Right lobe of liver (tissue), 4 donors: ENCODE measurements at regions not wholly inside any gene's neighbourhood (a gene's known extent, or its start where the extent isn't known, plus 50 kb on each side); places are given as distances from the start of the nearest gene placed in this dataset.

Experiments used
- POLR2A ChIP-seq: fragments of 450-650 bp; IDR thresholded peaks from one replicate; pipeline ENCODE4 v1.6.1; 2017; ENCODE audit warnings: antibody characterized with exemption, mild to moderate bottlenecking
- TF ChIP-seq, protein P1 (sequence below), 4 donors: fragments of 200-600 bp in 3 of 4; fragments of 450-650 bp in 1 of 4; IDR thresholded peaks; one replicate each; pipeline versions ENCODE4 v1.5.1 to v1.8.0; 2016 to 2022; ENCODE audit warnings: antibody characterized with exemption in 4 of 4, mild to moderate bottlenecking in 2 of 4
- donor health status: DM: no; HTN: no; CAD: no.
- donor health status: DM: no; HTN: no; CAD: no.
- donor health status: DM: no; HTN: yes; CAD: no.

- TF ChIP-seq, protein P1, sequence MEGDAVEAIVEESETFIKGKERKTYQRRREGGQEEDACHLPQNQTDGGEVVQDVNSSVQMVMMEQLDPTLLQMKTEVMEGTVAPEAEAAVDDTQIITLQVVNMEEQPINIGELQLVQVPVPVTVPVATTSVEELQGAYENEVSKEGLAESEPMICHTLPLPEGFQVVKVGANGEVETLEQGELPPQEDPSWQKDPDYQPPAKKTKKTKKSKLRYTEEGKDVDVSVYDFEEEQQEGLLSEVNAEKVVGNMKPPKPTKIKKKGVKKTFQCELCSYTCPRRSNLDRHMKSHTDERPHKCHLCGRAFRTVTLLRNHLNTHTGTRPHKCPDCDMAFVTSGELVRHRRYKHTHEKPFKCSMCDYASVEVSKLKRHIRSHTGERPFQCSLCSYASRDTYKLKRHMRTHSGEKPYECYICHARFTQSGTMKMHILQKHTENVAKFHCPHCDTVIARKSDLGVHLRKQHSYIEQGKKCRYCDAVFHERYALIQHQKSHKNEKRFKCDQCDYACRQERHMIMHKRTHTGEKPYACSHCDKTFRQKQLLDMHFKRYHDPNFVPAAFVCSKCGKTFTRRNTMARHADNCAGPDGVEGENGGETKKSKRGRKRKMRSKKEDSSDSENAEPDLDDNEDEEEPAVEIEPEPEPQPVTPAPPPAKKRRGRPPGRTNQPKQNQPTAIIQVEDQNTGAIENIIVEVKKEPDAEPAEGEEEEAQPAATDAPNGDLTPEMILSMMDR (IDR thresholded peaks at IDR 0.05) = no peak
- TF ChIP-seq POLR2A = no peak
These were observed 76.3 kb upstream of the ANKFN1 start for GRCh38 chr17:56076980-56077379.
